Trophoblast cell (in vitro differentiated cells and primary cell): ENCODE measurements at regions not wholly inside any gene's neighbourhood (a gene's known extent, or its start where the extent isn't known, plus 50 kb on each side); places are given as distances from the start of the nearest gene placed in this dataset.
"Not testable (repeated sequence)": the region's sequence is repeated elsewhere in the genome, so short reads cannot be mapped to it uniquely, and the experiment has no call there.

Experiments
- DNase-seq, 2 donors: peaks; one replicate each; pipeline ENCODE4 v3.0.0-alpha.2; 2016
- H2AFZ ChIP-seq: 2 replicates; pipeline ENCODE4 v1.6.1; 2013; ENCODE audit warnings: low read length, moderate library complexity, mild to moderate bottlenecking; ENCODE audit not compliant: insufficient read depth, poor library complexity
- H2AK5ac ChIP-seq: 2 replicates; pipeline ENCODE4 v1.6.1; 2013; ENCODE audit warnings: mild to moderate bottlenecking, low read length
- H2BK120ac ChIP-seq: 2 replicates; pipeline ENCODE4 v1.6.1; 2013; ENCODE audit warnings: low read length, mild to moderate bottlenecking, moderate library complexity; ENCODE audit not compliant: insufficient read depth, poor library complexity
- H2BK12ac ChIP-seq: 2 replicates; pipeline ENCODE4 v1.6.1; 2013; ENCODE audit warnings: mild to moderate bottlenecking, low read length, moderate library complexity
- H2BK5ac ChIP-seq: 2 replicates; pipeline ENCODE4 v1.6.1; 2013; ENCODE audit warnings: low read length, low read depth, moderate library complexity, mild to moderate bottlenecking; ENCODE audit not compliant: poor library complexity
- H3K14ac ChIP-seq: 2 replicates; pipeline ENCODE4 v1.6.1; 2013; ENCODE audit warnings: mild to moderate bottlenecking, low read length
- H3K18ac ChIP-seq: 2 replicates; pipeline ENCODE4 v1.6.1; 2013; ENCODE audit warnings: mild to moderate bottlenecking, low read length
- H3K23ac ChIP-seq: 2 replicates; pipeline ENCODE4 v1.6.1; 2013; ENCODE audit warnings: low read length
- H3K27ac ChIP-seq: 2 replicates; pipeline ENCODE4 v1.5.1; 2013; ENCODE audit warnings: low read depth, mild to moderate bottlenecking, inconsistent platforms, low read length, moderate library complexity
- H3K27me3 ChIP-seq: 2 replicates; pipeline ENCODE4 v1.6.1; 2013; ENCODE audit warnings: inconsistent platforms, mild to moderate bottlenecking, low read length, moderate library complexity; ENCODE audit not compliant: insufficient read depth
- H3K36me3 ChIP-seq, 2 experiments: 1 replicate in 1 of 2; 2 replicates in 1 of 2; pipeline ENCODE4 v1.6.1; 2013; ENCODE audit warnings: low read length in 2 of 2, mild to moderate bottlenecking in 2 of 2, moderate library complexity in 1 of 2; ENCODE audit not compliant: insufficient read depth in 2 of 2, control insufficient read depth in 1 of 2
- H3K4ac ChIP-seq: 2 replicates; pipeline ENCODE4 v1.6.1; 2013; ENCODE audit warnings: low read depth, mild to moderate bottlenecking, low read length, moderate library complexity
- H3K4me1 ChIP-seq, 2 experiments: 1 replicate in 1 of 2; 2 replicates in 1 of 2; pipeline ENCODE4 v1.6.1; 2013; ENCODE audit warnings: low read length in 2 of 2, mild to moderate bottlenecking in 2 of 2, moderate library complexity in 1 of 2; ENCODE audit not compliant: insufficient read depth in 2 of 2, control insufficient read depth in 1 of 2
- H3K4me2 ChIP-seq: 2 replicates; pipeline ENCODE4 v1.6.1; 2013; ENCODE audit warnings: inconsistent platforms, mild to moderate bottlenecking, low read length, moderate library complexity
- H3K4me3 ChIP-seq: 2 replicates; pipeline ENCODE4 v1.5.1; 2013; ENCODE audit warnings: mild to moderate bottlenecking, low read depth, low read length, inconsistent platforms
- H3K79me1 ChIP-seq: one replicate; pipeline ENCODE4 v1.6.1; 2013; ENCODE audit warnings: low read length
- H3K79me2 ChIP-seq: 2 replicates; pipeline ENCODE4 v1.6.1; 2013; ENCODE audit warnings: low read length, mild to moderate bottlenecking; ENCODE audit not compliant: control insufficient read depth, insufficient read depth, poor library complexity
- H3K9ac ChIP-seq: 2 replicates; pipeline ENCODE4 v1.6.1; 2013; ENCODE audit warnings: mild to moderate bottlenecking, low read length
- H3K9me3 ChIP-seq: 2 replicates; pipeline ENCODE4 v1.6.1; 2013; ENCODE audit warnings: low read depth, mild to moderate bottlenecking, control low read depth, inconsistent platforms, low read length; ENCODE audit not compliant: insufficient read depth
- H4K12ac ChIP-seq: 2 replicates; pipeline ENCODE4 v1.6.1; 2013; ENCODE audit warnings: low read depth, mild to moderate bottlenecking, low read length, moderate library complexity
- H4K8ac ChIP-seq: 2 replicates; pipeline ENCODE4 v1.6.1; 2013; ENCODE audit warnings: low read depth, mild to moderate bottlenecking, low read length, moderate library complexity
- H4K91ac ChIP-seq: one replicate; pipeline ENCODE4 v1.6.1; 2013; ENCODE audit warnings: low read depth, mild to moderate bottlenecking, low read length, moderate library complexity
- WGBS: extraction: QIAGEN DNeasy Blood & Tissue Kit; methylation state at CpG from one replicate; pipeline ENCODE4 v1.1.7; 2013; ENCODE audit warnings: missing lambda C conversion rate; ENCODE audit not compliant: insufficient read length, insufficient coverage; ENCODE audit errors: extremely low coverage; 5-methylcytosine and 5-hydroxymethylcytosine counted together

GRCh38 chr5:154669913-154670312, 85.3 kb upstream of the LARP1 start:
- not testable (repeated sequence) for H3K23ac ChIP-seq, H3K9ac ChIP-seq, H3K79me2 ChIP-seq, H3K79me1 ChIP-seq, H3K4ac ChIP-seq, H3K18ac ChIP-seq, H3K4me1 ChIP-seq, H2BK12ac ChIP-seq, H2BK120ac ChIP-seq, H4K91ac ChIP-seq, H3K4me3 ChIP-seq, H2AFZ ChIP-seq, H2AK5ac ChIP-seq, H3K4me2 ChIP-seq, H3K27me3 ChIP-seq, H4K8ac ChIP-seq, H3K9me3 ChIP-seq, H3K27ac ChIP-seq, H3K36me3 ChIP-seq, H3K14ac ChIP-seq, H2BK5ac ChIP-seq, H4K12ac ChIP-seq, DNase-seq
- WGBS: no CpG with 5 or more reads among the region's 8 CpGs

- H3K4ac ChIP-seq: no peak overlapping the region
- H2BK12ac ChIP-seq: no peak overlapping the region
- no peak overlapping the region for H2BK5ac ChIP-seq
- H2AK5ac ChIP-seq: no peak overlapping the region
- no peak overlapping the region for H3K9ac ChIP-seq
- no peaks in the 10 kb centered on the region for H3K79me1 ChIP-seq
- no peaks in the 10 kb centered on the region for H3K4me1 ChIP-seq
- no peak overlapping the region for H3K23ac ChIP-seq
- H3K9me3 ChIP-seq: peaks cover 9% of the 10 kb centered on the region
- H4K8ac ChIP-seq: no peak overlapping the region
- WGBS: no CpG with 5 or more reads among the region's 7 CpGs
- H3K14ac ChIP-seq: no peak overlapping the region
- no peaks in the 10 kb centered on the region for H3K79me2 ChIP-seq
- H3K27me3 ChIP-seq: no peaks in the 10 kb centered on the region
- no peak overlapping the region for H3K27ac ChIP-seq
- H2AFZ ChIP-seq: no peak overlapping the region
- H3K4me2 ChIP-seq: no peak overlapping the region
- no peak overlapping the region for H4K12ac ChIP-seq
- DNase-seq: no peak
- H2BK120ac ChIP-seq: no peak overlapping the region
- no peak overlapping the region for H3K18ac ChIP-seq
- H3K36me3 ChIP-seq: peaks cover 2 to 3% of the 10 kb centered on the region in 2 experiments
- H4K91ac ChIP-seq: no peak overlapping the region
- no peak overlapping the region for H3K4me3 ChIP-seq
Observed at GRCh38 chr5:154669402-154669801, 85.8 kb upstream of the LARP1 start.

GRCh38 chr5:154664869-154665268, 90.3 kb upstream of the LARP1 start:
- Histone ChIP-seq H4K91ac (no peak overlapping the region), H2AK5ac (no peak overlapping the region), H3K14ac (no peak overlapping the region), H3K9me3 (peaks cover 15% of the 10 kb centered on the region), H3K4me3 (no peak overlapping the region), H3K36me3 (peaks cover 0 to 2% of the 10 kb centered on the region in 2 experiments), H3K27me3 (no peaks in the 10 kb centered on the region), H3K27ac (no peak overlapping the region), H3K9ac (no peak overlapping the region), H2BK5ac (no peak overlapping the region), H4K8ac (no peak overlapping the region), H3K4me2 (no peak overlapping the region), H2BK12ac (no peak overlapping the region), H2BK120ac (no peak overlapping the region), H3K4ac (no peak overlapping the region), H3K4me1 (no peaks in the 10 kb centered on the region), H4K12ac (no peak overlapping the region), H3K18ac (no peak overlapping the region), H3K79me1 (no peaks in the 10 kb centered on the region), H2AFZ (no peak overlapping the region), H3K79me2 (no peaks in the 10 kb centered on the region), H3K23ac (no peak overlapping the region)
- no peak for DNase-seq

- Histone ChIP-seq H3K79me1 (no peaks in the 10 kb centered on the region), H3K4me3 (no peak overlapping the region), H3K27me3 (no peaks in the 10 kb centered on the region), H3K18ac (no peak overlapping the region), H3K4me2 (no peak overlapping the region), H3K4ac (no peak overlapping the region), H2BK120ac (no peak overlapping the region), H4K91ac (no peak overlapping the region), H2BK12ac (no peak overlapping the region), H3K4me1 (no peaks in the 10 kb centered on the region), H4K8ac (no peak overlapping the region), H2BK5ac (no peak overlapping the region), H3K36me3 (peaks cover 0 to 2% of the 10 kb centered on the region in 2 experiments), H3K9ac (no peak overlapping the region), H2AFZ (no peak overlapping the region), H3K27ac (no peak overlapping the region), H3K23ac (no peak overlapping the region), H4K12ac (no peak overlapping the region), H3K79me2 (no peaks in the 10 kb centered on the region), H2AK5ac (no peak overlapping the region), H3K14ac (no peak overlapping the region), H3K9me3 (peaks cover 12% of the 10 kb centered on the region)
- DNase-seq: no peak
- no CpG with 5 or more reads among the region's 3 CpGs for WGBS
Observed at GRCh38 chr5:154663424-154663823, 91.8 kb upstream of the LARP1 start.
